Epithelial cell of proximal tubule (primary cell): ENCODE measurements at regions not wholly inside any gene's neighbourhood (a gene's known extent, or its start where the extent isn't known, plus 50 kb on each side); places are given as distances from the start of the nearest gene placed in this dataset.

Experiments used
- DNase-seq: peaks from one replicate; pipeline ENCODE4 v3.0.0-alpha.2; 2011; ENCODE audit warnings: low read depth
- H3K4me3 ChIP-seq: 2 replicates; pipeline ENCODE4 v1.5.1; 2011; ENCODE audit warnings: low read depth, mild to moderate bottlenecking, low read length
- CTCF ChIP-seq: conservative IDR thresholded peaks from 2 replicates; pipeline ENCODE4 v1.5.1; 2012; ENCODE audit warnings: low read depth, mild to moderate bottlenecking, low read length

- DNase-seq, result no peak
- peak overlapping the region; percentile 86 for H3K4me3 ChIP-seq
- TF ChIP-seq CTCF, result no peak
Observed at GRCh38 chr19:27792576-27793127, 1420.3 kb downstream of the UQCRFS1 start.

GRCh38 chr19:27780367-27781075 is 1432.4 kb downstream of the UQCRFS1 start:
- no peak overlapping the region for H3K4me3 ChIP-seq
- no peak for DNase-seq
- TF ChIP-seq CTCF, result no peak

- DNase-seq, result no peak
- TF ChIP-seq CTCF, result no peak
Observed at GRCh38 chr19:27779954-27780353, 1433.0 kb downstream of the UQCRFS1 start.

GRCh38 chr19:27777726-27778125 is 1435.2 kb downstream of the UQCRFS1 start:
- DNase-seq, result no peak
- peak; percentile 33 for TF ChIP-seq CTCF
- H3K4me3 ChIP-seq, result no peak overlapping the region

More at GRCh38 chr19:27779954-27780353, 1433.0 kb downstream of the UQCRFS1 start:
- H3K4me3 ChIP-seq, result no peak overlapping the region

GRCh38 chr19:27777242-27777641 is 1435.7 kb downstream of the UQCRFS1 start:
- no peak for DNase-seq
- no peak for TF ChIP-seq CTCF
- no peak overlapping the region for H3K4me3 ChIP-seq

- no peak for DNase-seq
- no peak for TF ChIP-seq CTCF
- no peak overlapping the region for H3K4me3 ChIP-seq
Observed at GRCh38 chr19:27776524-27776923, 1436.4 kb downstream of the UQCRFS1 start.

- DNase-seq, result no peak
- peak; percentile 47 for TF ChIP-seq CTCF
Observed at GRCh38 chr19:27776020-27776419, 1436.9 kb downstream of the UQCRFS1 start.

More at GRCh38 chr19:27776020-27776419, 1436.9 kb downstream of the UQCRFS1 start:
- no peak overlapping the region for H3K4me3 ChIP-seq
